Muscle of leg (tissue), 3 donors: ENCODE measurements at regions not wholly inside any gene's neighbourhood (a gene's known extent, or its start where the extent isn't known, plus 50 kb on each side); places are given as distances from the start of the nearest gene placed in this dataset.

Experiments
- DNase-seq: peaks from one replicate; pipeline ENCODE4 v3.0.0; 2013
- H3K27ac ChIP-seq: one replicate; pipeline ENCODE4 v1.5.1; 2013; ENCODE audit warnings: mild to moderate bottlenecking, low read length, control low read depth
- H3K27me3 ChIP-seq: one replicate; pipeline ENCODE4 v1.6.1; 2013; ENCODE audit warnings: low read length; ENCODE audit not compliant: control insufficient read depth, insufficient read depth
- H3K36me3 ChIP-seq: one replicate; pipeline ENCODE4 v1.6.1; 2013; ENCODE audit warnings: low read length; ENCODE audit not compliant: control insufficient read depth, insufficient read depth
- H3K4me1 ChIP-seq: one replicate; pipeline ENCODE4 v1.6.1; 2013; ENCODE audit warnings: low read length; ENCODE audit not compliant: control insufficient read depth, insufficient read depth
- H3K4me3 ChIP-seq: one replicate; pipeline ENCODE4 v1.5.1; 2013; ENCODE audit warnings: low read length, control low read depth
- H3K9me3 ChIP-seq: replicated peaks from 2 replicates; pipeline ENCODE4 v1.6.1; 2013; ENCODE audit warnings: low read depth, low read length; ENCODE audit not compliant: control insufficient read depth
- WGBS: methylation state at CpG from one replicate; pipeline ENCODE4 v1.1.5; 2013; ENCODE audit warnings: missing lambda C conversion rate; ENCODE audit not compliant: insufficient coverage; 5-methylcytosine and 5-hydroxymethylcytosine counted together

DNA sequence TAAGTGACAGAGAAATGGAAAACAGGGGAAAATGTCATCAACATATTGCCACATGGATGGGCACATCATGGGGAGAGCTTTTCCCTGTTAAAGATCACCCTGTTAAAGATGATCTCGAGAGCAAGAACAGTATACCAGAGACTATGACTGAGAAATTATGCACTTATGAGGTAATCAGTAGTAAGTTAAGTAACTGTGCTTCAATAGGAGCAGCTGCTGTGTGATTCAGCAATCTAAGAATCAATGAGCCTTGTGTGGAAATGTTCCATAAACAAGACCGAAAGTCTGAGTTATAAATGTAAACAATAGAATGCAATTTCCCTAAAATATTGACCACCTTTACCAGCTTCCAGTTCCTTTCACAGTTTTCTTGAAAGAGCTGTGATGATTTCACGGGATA, 582.3 kb downstream of the CAAP1 start:
- H3K9me3 ChIP-seq = no peaks in the 10 kb centered on the region
- no peak overlapping the region for H3K4me3 ChIP-seq
- H3K27ac ChIP-seq = no peak overlapping the region
- no peaks in the 10 kb centered on the region for H3K27me3 ChIP-seq
- no peak for DNase-seq
- H3K4me1 ChIP-seq = no peaks in the 10 kb centered on the region
- WGBS = no CpG with 5 or more reads among the region's 3 CpGs
- H3K36me3 ChIP-seq = no peaks in the 10 kb centered on the region

- Histone ChIP-seq H3K4me1 (no peaks in the 10 kb centered on the region), H3K9me3 (no peaks in the 10 kb centered on the region), H3K27me3 (no peaks in the 10 kb centered on the region), H3K27ac (no peak overlapping the region), H3K4me3 (no peak overlapping the region), H3K36me3 (no peaks in the 10 kb centered on the region)
- no peak for DNase-seq
- no CpG with 5 or more reads among the region's 1 CpG for WGBS
Observed at GRCh38 chr9:26308328-26308727, 584.3 kb downstream of the CAAP1 start.

- no peak for DNase-seq
- Histone ChIP-seq H3K27ac (no peak overlapping the region), H3K9me3 (no peaks in the 10 kb centered on the region), H3K36me3 (no peaks in the 10 kb centered on the region), H3K4me3 (no peak overlapping the region), H3K27me3 (no peaks in the 10 kb centered on the region), H3K4me1 (no peaks in the 10 kb centered on the region)
- WGBS = no CpG with 5 or more reads among the region's 1 CpG
Observed at GRCh38 chr9:26301659-26302058, 590.9 kb downstream of the CAAP1 start.

- H3K27ac ChIP-seq = no peak overlapping the region
- 83% methylated on average over 1 of the region's 3 CpGs for WGBS
- H3K36me3 ChIP-seq = no peaks in the 10 kb centered on the region
- H3K4me3 ChIP-seq = no peak overlapping the region
- H3K27me3 ChIP-seq = no peaks in the 10 kb centered on the region
- DNase-seq = no peak
- H3K9me3 ChIP-seq = no peaks in the 10 kb centered on the region
- no peaks in the 10 kb centered on the region for H3K4me1 ChIP-seq
Observed at GRCh38 chr9:26301046-26301445, 591.6 kb downstream of the CAAP1 start.

GRCh38 chr9:26296910-26297572, 595.6 kb downstream of the CAAP1 start:
- 69% methylated on average over 2 of the region's 5 CpGs for WGBS
- Histone ChIP-seq H3K4me3 (no peak overlapping the region), H3K27ac (no peak overlapping the region), H3K4me1 (no peaks in the 10 kb centered on the region), H3K9me3 (no peaks in the 10 kb centered on the region), H3K27me3 (no peaks in the 10 kb centered on the region), H3K36me3 (no peaks in the 10 kb centered on the region)
- no peak for DNase-seq

DNA sequence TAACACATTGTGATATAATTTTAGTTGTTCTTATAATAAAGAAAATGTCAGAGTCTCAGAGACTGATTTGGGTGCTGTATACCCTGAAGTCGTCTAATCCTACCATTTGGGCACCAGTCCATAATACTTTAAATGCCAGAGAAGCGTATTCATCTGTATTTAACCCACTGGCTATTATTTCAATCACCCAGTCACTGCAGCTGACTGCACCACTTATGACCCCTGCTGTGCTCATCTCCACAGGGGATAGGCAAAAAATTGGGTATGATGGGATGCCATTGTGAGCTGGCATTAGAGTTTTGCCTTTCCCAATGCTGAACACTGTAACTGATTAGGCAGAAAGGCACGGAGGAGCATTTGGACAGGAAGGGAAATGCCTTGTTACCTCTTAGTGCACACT, 599.7 kb downstream of the CAAP1 start:
- DNase-seq = no peak
- Histone ChIP-seq H3K27ac (no peak overlapping the region), H3K36me3 (no peaks in the 10 kb centered on the region), H3K4me3 (no peak overlapping the region), H3K27me3 (no peaks in the 10 kb centered on the region), H3K9me3 (peaks cover 8% of the 10 kb centered on the region), H3K4me1 (no peaks in the 10 kb centered on the region)
- WGBS = 64% methylated on average over 3 of the region's 3 CpGs

GRCh38 chr9:26271495-26272122, 593.4 kb upstream of the TUSC1 start:
- Histone ChIP-seq H3K9me3 (no peaks in the 10 kb centered on the region), H3K36me3 (no peaks in the 10 kb centered on the region), H3K27me3 (no peaks in the 10 kb centered on the region), H3K4me1 (no peaks in the 10 kb centered on the region), H3K4me3 (no peak overlapping the region), H3K27ac (no peak overlapping the region)
- WGBS = 66% methylated on average over 4 of the region's 6 CpGs
- no peak for DNase-seq

DNA sequence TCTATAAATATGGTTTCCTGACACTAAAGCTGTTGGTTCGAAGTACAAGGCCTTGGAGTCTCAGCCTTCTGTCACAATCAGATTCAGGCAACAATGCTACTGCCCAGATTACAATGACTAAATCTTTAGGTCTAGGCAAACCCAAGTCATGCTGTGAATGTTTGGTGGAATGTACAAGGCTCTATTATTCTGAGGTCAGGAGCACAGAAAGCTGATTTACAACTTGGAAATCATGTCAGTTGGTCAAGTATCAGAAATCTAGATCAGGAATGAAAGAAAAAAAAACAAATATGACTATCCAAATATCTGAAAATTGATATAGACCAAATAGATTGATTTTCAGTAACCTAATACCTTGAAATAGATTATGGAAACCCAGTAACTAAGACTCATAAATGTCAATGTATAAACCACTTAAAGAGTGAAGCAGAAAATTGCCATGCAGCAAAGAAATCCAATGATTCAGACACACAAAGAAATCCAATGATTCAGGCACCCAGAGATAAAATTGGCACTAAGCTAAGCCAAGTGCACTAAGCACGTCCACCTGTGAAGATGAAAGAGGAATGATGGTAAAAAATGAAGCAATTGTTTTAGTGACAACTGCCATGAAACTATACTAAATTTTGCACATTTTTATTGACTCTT, 588.0 kb upstream of the TUSC1 start:
- no peak overlapping the region for H3K27ac ChIP-seq
- H3K4me1 ChIP-seq = no peaks in the 10 kb centered on the region
- no peaks in the 10 kb centered on the region for H3K9me3 ChIP-seq
- H3K27me3 ChIP-seq = no peaks in the 10 kb centered on the region
- DNase-seq = no peak
- no peak overlapping the region for H3K4me3 ChIP-seq
- WGBS = no CpG with 5 or more reads among the region's 2 CpGs
- no peaks in the 10 kb centered on the region for H3K36me3 ChIP-seq

- DNase-seq = no peak
- Histone ChIP-seq H3K4me1 (no peaks in the 10 kb centered on the region), H3K27me3 (no peaks in the 10 kb centered on the region), H3K36me3 (no peaks in the 10 kb centered on the region), H3K4me3 (no peak overlapping the region), H3K9me3 (no peaks in the 10 kb centered on the region), H3K27ac (no peak overlapping the region)
- WGBS = no CpG with 5 or more reads among the region's 1 CpG
Observed at GRCh38 chr9:26264709-26265601, 586.7 kb upstream of the TUSC1 start.

DNA sequence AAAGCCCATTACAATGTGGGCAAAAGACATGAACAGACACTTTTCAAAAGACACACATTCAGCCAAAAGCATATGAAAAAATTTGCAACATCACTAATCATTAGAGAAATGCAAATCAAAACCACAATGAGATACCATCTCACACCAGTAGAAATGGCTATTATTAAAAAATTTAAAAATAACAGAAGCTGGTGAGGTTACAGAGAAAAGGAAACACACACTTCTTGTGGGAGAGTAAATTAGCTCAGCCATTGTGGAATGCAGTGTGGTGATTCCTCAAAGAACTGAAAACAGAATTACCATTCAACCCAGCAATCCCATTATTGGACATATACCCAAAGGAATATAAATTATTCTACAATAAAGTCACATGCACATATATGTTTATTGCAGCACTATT, 585.2 kb upstream of the TUSC1 start:
- no peak overlapping the region for H3K4me3 ChIP-seq
- H3K4me1 ChIP-seq = no peaks in the 10 kb centered on the region
- H3K9me3 ChIP-seq = no peaks in the 10 kb centered on the region
- no peak for DNase-seq
- no peaks in the 10 kb centered on the region for H3K27me3 ChIP-seq
- no peaks in the 10 kb centered on the region for H3K36me3 ChIP-seq
- H3K27ac ChIP-seq = no peak overlapping the region
